SK-N-SH (cell line): ENCODE measurements at regions not wholly inside any gene's neighbourhood (a gene's known extent, or its start where the extent isn't known, plus 50 kb on each side); places are given as distances from the start of the nearest gene placed in this dataset.

Experiments used
- CTCF ChIA-PET: fragments of 300-600, 350-600 bp; formaldehyde crosslinking; extraction: SDS; loops from one replicate; lab custom pipeline; 2021; lab: Yijun Ruan, JAX
- POLR2A ChIA-PET: fragments of 350-600 bp; sonication (Branson Sonifier 250); formaldehyde crosslinking; extraction: SDS; loops from one replicate; lab custom pipeline; 2020; ENCODE audit warnings: antibody characterized with exemption, inconsistent platforms; lab: Yijun Ruan, JAX
- DNase-seq: peaks from one replicate; pipeline ENCODE4 v3.0.0; 2012
- H2AFZ ChIP-seq: fragments of 200-600 bp; sonication (generic); 2 replicates; pipeline ENCODE4 v1.8.1; 2016; ENCODE audit warnings: antibody characterized with exemption, mild to moderate bottlenecking, low read depth
- H3F3A ChIP-seq: fragments of 200-600 bp; sonication (generic); replicated peaks from 2 replicates; pipeline ENCODE3; 2016; ENCODE audit warnings: antibody characterized with exemption, mild to moderate bottlenecking; ENCODE audit not compliant: insufficient read depth
- H3K27ac ChIP-seq, 2 experiments: fragments of 200-500 bp in 1 of 2; fragments of 200-600 bp in 1 of 2; sonication (Bioruptor generic) in 1 of 2; sonication (generic), shearing (Covaris generic) in 1 of 2; 2 replicates each; pipeline versions ENCODE4 v1.5.1 to v1.6.1; 2014 to 2016; ENCODE audit warnings: low read depth in 2 of 2, inconsistent platforms in 1 of 2, low read length in 1 of 2, mild to moderate bottlenecking in 1 of 2, mixed read lengths in 1 of 2
- H3K27me3 ChIP-seq: fragments of 200-600 bp; sonication (generic), shearing (Covaris generic); 2 replicates; pipeline ENCODE4 v1.6.1; 2016; ENCODE audit warnings: mixed run types; ENCODE audit not compliant: insufficient read depth
- H3K36me3 ChIP-seq, 2 experiments: fragments of 200-500 bp in 1 of 2; fragments of 200-600 bp in 1 of 2; sonication (Bioruptor generic) in 1 of 2; sonication (generic) in 1 of 2; replicated peaks in 1 of 2; 2 replicates each; pipeline versions ENCODE3 to v1.5.1; 2014 to 2016; ENCODE audit warnings: low read length in 1 of 2, mild to moderate bottlenecking in 1 of 2; ENCODE audit not compliant: insufficient read depth in 2 of 2, control insufficient read depth in 1 of 2
- H3K4me1 ChIP-seq, 2 experiments: fragments of 200-500 bp in 1 of 2; fragments of 200-600 bp in 1 of 2; sonication (Bioruptor generic) in 1 of 2; sonication (generic), shearing (Covaris generic) in 1 of 2; 2 replicates each; pipeline versions ENCODE4 v1.5.1 to v1.6.1; 2014 to 2016; ENCODE audit warnings: low read depth in 1 of 2, low read length in 1 of 2, mixed run types in 1 of 2; ENCODE audit not compliant: insufficient read depth in 2 of 2, control insufficient read depth in 1 of 2
- H3K4me2 ChIP-seq: fragments of 200-600 bp; sonication (generic), shearing (Covaris generic); 2 replicates; pipeline ENCODE4 v1.6.1; 2017; ENCODE audit warnings: mixed run types
- H3K4me3 ChIP-seq, 2 experiments: fragments of 200-500 bp in 1 of 2; fragments of 200-600 bp in 1 of 2; sonication (Bioruptor generic) in 1 of 2; sonication (generic), shearing (Covaris generic) in 1 of 2; 2 replicates each; pipeline versions ENCODE4 v1.5.1 to v1.8.1; 2014 to 2016; ENCODE audit warnings: low read depth in 2 of 2, inconsistent platforms in 1 of 2, low read length in 1 of 2, mild to moderate bottlenecking in 1 of 2, mixed read lengths in 1 of 2, moderate library complexity in 1 of 2
- H3K79me2 ChIP-seq: fragments of 200-600 bp; sonication (generic); 2 replicates; pipeline ENCODE4 v1.8.1; 2017; ENCODE audit warnings: mild to moderate bottlenecking; ENCODE audit not compliant: insufficient read depth
- H3K9ac ChIP-seq: fragments of 200-600 bp; sonication (generic); 2 replicates; pipeline ENCODE4 v1.6.1; 2017; ENCODE audit warnings: mixed run types
- H3K9me2 ChIP-seq: fragments of 200-600 bp; sonication (generic); 2 replicates; pipeline ENCODE4 v1.6.1; 2017; ENCODE audit warnings: mixed run types
- H3K9me3 ChIP-seq: fragments of 200-600 bp; sonication (generic); 2 replicates; pipeline ENCODE4 v1.6.1; 2017; ENCODE audit warnings: mixed run types, mild to moderate bottlenecking, moderate library complexity
- H4K20me1 ChIP-seq: fragments of 200-600 bp; sonication (generic); 2 replicates; pipeline ENCODE4 v1.6.1; 2017; ENCODE audit warnings: mild to moderate bottlenecking, mixed run types; ENCODE audit not compliant: insufficient read depth
- ELF1 ChIP-seq: IDR thresholded peaks from 2 replicates; pipeline ENCODE4 v1.4.0; 2012
- EP300 ChIP-seq, 2 experiments: IDR thresholded peaks; 2 replicates each; pipeline versions ENCODE4 v1.4.0 to v1.6.1; 2012; ENCODE audit warnings: borderline replicate concordance in 1 of 2, low read depth in 1 of 2, low read length in 1 of 2
- EZH2phosphoT487 ChIP-seq: fragments of 200-600 bp; sonication (generic); IDR thresholded peaks from 2 replicates; pipeline ENCODE4 v1.6.1; 2017; ENCODE audit warnings: low read depth, mixed run types, mild to moderate bottlenecking, antibody characterized with exemption, moderate library complexity, borderline replicate concordance
- FOSL2 ChIP-seq: IDR thresholded peaks from 2 replicates; pipeline ENCODE4 v1.4.0; 2012; ENCODE audit warnings: low read depth, mild to moderate bottlenecking, moderate library complexity, borderline replicate concordance
- FOXJ3 ChIP-seq: sonication (generic); formaldehyde crosslinking; IDR thresholded peaks from 2 replicates; pipeline ENCODE4 v1.5.1; 2020; ENCODE audit warnings: mild to moderate bottlenecking, missing genetic modification reagents
- GABPA ChIP-seq: IDR thresholded peaks from 2 replicates; pipeline ENCODE4 v1.4.0; 2012; ENCODE audit warnings: low read depth, mild to moderate bottlenecking
- GATA2 ChIP-seq: sonication (generic); formaldehyde crosslinking; IDR thresholded peaks from 2 replicates; pipeline ENCODE4 v1.5.0; 2020; ENCODE audit warnings: mild to moderate bottlenecking, missing genetic modification reagents
- MEF2A ChIP-seq: IDR thresholded peaks from 2 replicates; pipeline ENCODE4 v1.4.0; 2012; ENCODE audit warnings: low read depth, borderline replicate concordance
- NFIC ChIP-seq: IDR thresholded peaks from 2 replicates; pipeline ENCODE4 v1.4.0; 2012; ENCODE audit warnings: borderline replicate concordance
- RAD21 ChIP-seq: IDR thresholded peaks from 2 replicates; pipeline ENCODE4 v1.6.1; 2012; ENCODE audit warnings: mild to moderate bottlenecking, low read length
- RFX5 ChIP-seq: IDR thresholded peaks from 2 replicates; pipeline ENCODE4 v1.6.1; 2012; ENCODE audit warnings: mild to moderate bottlenecking, improper control_type of control experiment, low read length
- TCF12 ChIP-seq: IDR thresholded peaks from 2 replicates; pipeline ENCODE4 v1.4.0; 2012
- YY1 ChIP-seq: IDR thresholded peaks from 2 replicates; pipeline ENCODE4 v1.4.0; 2012; ENCODE audit warnings: low read depth, mild to moderate bottlenecking
- WGBS: methylation state at CpG from one replicate; pipeline ENCODE4 v1.1.6; 2017; ENCODE audit warnings: low lambda C conversion rate; 5-methylcytosine and 5-hydroxymethylcytosine counted together
- TF ChIP-seq, protein P1 (sequence below): IDR thresholded peaks from 2 replicates; pipeline ENCODE4; 2012
- TF ChIP-seq, protein P2 (sequence below): IDR thresholded peaks from 2 replicates; pipeline ENCODE4 v1.6.1; 2012; ENCODE audit warnings: mild to moderate bottlenecking, low read depth, low read length, moderate library complexity
- TF ChIP-seq, protein P3 (sequence below): fragments of 150-350 bp; IDR thresholded peaks from 2 replicates; pipeline ENCODE4 v1.6.1; 2016; ENCODE audit warnings: mild to moderate bottlenecking, low read depth, low read length
- TF ChIP-seq, protein P4 (sequence below): fragments of 200-600 bp; sonication (generic); IDR thresholded peaks from 2 replicates; pipeline ENCODE4 v1.6.1; 2017; ENCODE audit warnings: antibody characterized with exemption, mild to moderate bottlenecking, moderate library complexity
- TF ChIP-seq, protein P5 (sequence below): fragments of 150-350 bp; IDR thresholded peaks from 2 replicates; pipeline ENCODE4 v1.6.1; 2017; ENCODE audit warnings: antibody characterized with exemption, low read length, low read depth, borderline replicate concordance

- Histone ChIP-seq H3K4me1 (no peaks in the 10 kb centered on the region), H3K9me2 (no peaks in the 10 kb centered on the region), H4K20me1 (no peaks in the 10 kb centered on the region), H3K79me2 (no peaks in the 10 kb centered on the region), H3K4me3 (no peak overlapping the region), H3K4me2 (no peak overlapping the region), H3K36me3 (no peaks in the 10 kb centered on the region), H3K9me3 (0 out of 2 replicates have a peak, but pooled peaks cover 2% of the 10 kb centered on the region), H3K27me3 (no peaks in the 10 kb centered on the region; the same call in 1 of the 2 replicates), H3F3A (no peaks in the 10 kb centered on the region), H2AFZ (no peak overlapping the region), H3K27ac (no peak overlapping the region), H3K9ac (no peak overlapping the region)
- TF ChIP-seq, protein P1, sequence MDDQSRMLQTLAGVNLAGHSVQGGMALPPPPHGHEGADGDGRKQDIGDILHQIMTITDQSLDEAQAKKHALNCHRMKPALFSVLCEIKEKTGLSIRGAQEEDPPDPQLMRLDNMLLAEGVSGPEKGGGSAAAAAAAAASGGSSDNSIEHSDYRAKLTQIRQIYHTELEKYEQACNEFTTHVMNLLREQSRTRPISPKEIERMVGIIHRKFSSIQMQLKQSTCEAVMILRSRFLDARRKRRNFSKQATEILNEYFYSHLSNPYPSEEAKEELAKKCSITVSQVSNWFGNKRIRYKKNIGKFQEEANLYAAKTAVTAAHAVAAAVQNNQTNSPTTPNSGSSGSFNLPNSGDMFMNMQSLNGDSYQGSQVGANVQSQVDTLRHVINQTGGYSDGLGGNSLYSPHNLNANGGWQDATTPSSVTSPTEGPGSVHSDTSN: no peak
- TF ChIP-seq YY1: no peak
- no peak for TF ChIP-seq EZH2phosphoT487
- TF ChIP-seq, protein P2, sequence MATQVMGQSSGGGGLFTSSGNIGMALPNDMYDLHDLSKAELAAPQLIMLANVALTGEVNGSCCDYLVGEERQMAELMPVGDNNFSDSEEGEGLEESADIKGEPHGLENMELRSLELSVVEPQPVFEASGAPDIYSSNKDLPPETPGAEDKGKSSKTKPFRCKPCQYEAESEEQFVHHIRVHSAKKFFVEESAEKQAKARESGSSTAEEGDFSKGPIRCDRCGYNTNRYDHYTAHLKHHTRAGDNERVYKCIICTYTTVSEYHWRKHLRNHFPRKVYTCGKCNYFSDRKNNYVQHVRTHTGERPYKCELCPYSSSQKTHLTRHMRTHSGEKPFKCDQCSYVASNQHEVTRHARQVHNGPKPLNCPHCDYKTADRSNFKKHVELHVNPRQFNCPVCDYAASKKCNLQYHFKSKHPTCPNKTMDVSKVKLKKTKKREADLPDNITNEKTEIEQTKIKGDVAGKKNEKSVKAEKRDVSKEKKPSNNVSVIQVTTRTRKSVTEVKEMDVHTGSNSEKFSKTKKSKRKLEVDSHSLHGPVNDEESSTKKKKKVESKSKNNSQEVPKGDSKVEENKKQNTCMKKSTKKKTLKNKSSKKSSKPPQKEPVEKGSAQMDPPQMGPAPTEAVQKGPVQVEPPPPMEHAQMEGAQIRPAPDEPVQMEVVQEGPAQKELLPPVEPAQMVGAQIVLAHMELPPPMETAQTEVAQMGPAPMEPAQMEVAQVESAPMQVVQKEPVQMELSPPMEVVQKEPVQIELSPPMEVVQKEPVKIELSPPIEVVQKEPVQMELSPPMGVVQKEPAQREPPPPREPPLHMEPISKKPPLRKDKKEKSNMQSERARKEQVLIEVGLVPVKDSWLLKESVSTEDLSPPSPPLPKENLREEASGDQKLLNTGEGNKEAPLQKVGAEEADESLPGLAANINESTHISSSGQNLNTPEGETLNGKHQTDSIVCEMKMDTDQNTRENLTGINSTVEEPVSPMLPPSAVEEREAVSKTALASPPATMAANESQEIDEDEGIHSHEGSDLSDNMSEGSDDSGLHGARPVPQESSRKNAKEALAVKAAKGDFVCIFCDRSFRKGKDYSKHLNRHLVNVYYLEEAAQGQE: no peak
- TF ChIP-seq, protein P3, sequence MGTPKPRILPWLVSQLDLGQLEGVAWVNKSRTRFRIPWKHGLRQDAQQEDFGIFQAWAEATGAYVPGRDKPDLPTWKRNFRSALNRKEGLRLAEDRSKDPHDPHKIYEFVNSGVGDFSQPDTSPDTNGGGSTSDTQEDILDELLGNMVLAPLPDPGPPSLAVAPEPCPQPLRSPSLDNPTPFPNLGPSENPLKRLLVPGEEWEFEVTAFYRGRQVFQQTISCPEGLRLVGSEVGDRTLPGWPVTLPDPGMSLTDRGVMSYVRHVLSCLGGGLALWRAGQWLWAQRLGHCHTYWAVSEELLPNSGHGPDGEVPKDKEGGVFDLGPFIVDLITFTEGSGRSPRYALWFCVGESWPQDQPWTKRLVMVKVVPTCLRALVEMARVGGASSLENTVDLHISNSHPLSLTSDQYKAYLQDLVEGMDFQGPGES: no peak
- no peak for TF ChIP-seq GABPA
- TF ChIP-seq EP300 (IDR thresholded peaks at IDR 0.05; ENCODE audit: borderline replicate concordance in 1 of 2, low read depth in 1 of 2, low read length in 1 of 2): no peak
- TF ChIP-seq MEF2A: no peak
- TF ChIP-seq, protein P4, sequence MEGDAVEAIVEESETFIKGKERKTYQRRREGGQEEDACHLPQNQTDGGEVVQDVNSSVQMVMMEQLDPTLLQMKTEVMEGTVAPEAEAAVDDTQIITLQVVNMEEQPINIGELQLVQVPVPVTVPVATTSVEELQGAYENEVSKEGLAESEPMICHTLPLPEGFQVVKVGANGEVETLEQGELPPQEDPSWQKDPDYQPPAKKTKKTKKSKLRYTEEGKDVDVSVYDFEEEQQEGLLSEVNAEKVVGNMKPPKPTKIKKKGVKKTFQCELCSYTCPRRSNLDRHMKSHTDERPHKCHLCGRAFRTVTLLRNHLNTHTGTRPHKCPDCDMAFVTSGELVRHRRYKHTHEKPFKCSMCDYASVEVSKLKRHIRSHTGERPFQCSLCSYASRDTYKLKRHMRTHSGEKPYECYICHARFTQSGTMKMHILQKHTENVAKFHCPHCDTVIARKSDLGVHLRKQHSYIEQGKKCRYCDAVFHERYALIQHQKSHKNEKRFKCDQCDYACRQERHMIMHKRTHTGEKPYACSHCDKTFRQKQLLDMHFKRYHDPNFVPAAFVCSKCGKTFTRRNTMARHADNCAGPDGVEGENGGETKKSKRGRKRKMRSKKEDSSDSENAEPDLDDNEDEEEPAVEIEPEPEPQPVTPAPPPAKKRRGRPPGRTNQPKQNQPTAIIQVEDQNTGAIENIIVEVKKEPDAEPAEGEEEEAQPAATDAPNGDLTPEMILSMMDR: no peak
- TF ChIP-seq FOSL2: no peak
- TF ChIP-seq, protein P5, sequence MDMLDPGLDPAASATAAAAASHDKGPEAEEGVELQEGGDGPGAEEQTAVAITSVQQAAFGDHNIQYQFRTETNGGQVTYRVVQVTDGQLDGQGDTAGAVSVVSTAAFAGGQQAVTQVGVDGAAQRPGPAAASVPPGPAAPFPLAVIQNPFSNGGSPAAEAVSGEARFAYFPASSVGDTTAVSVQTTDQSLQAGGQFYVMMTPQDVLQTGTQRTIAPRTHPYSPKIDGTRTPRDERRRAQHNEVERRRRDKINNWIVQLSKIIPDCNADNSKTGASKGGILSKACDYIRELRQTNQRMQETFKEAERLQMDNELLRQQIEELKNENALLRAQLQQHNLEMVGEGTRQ: no peak
- no peak for TF ChIP-seq ELF1
- TF ChIP-seq GATA2: no peak
- TF ChIP-seq RFX5: no peak
- TF ChIP-seq NFIC: no peak
- TF ChIP-seq FOXJ3 (CRISPR knock-in tag): no peak
- TF ChIP-seq TCF12: no peak
- TF ChIP-seq RAD21: no peak
- no peak for DNase-seq
- CTCF ChIA-PET: no interaction called here
- POLR2A ChIA-PET: no interaction called here
- 65% methylated on average over 5 of the region's 5 CpGs for WGBS
Measured at GRCh38 chr15:58344213-58345070, 87.3 kb upstream of the LIPC start.
